Esophagus squamous epithelium (tissue), 4 donors: ENCODE measurements at regions not wholly inside any gene's neighbourhood (a gene's known extent, or its start where the extent isn't known, plus 50 kb on each side); places are given as distances from the start of the nearest gene placed in this dataset.

Source experiments
- POLR2A ChIP-seq, 4 donors: fragments of 450-650 bp; IDR thresholded peaks; one replicate each; pipeline ENCODE4 v1.6.1; 2017; ENCODE audit warnings: antibody characterized with exemption in 4 of 4, mild to moderate bottlenecking in 4 of 4, moderate library complexity in 3 of 4
- TF ChIP-seq, protein P1 (sequence below), 6 experiments: fragments of 450-650 bp in 4 of 6; fragments of 200-600 bp in 2 of 6; sonication (generic) in 2 of 6; IDR thresholded peaks; one replicate each; pipeline ENCODE4 v1.5.1; 2016 to 2019; ENCODE audit warnings: antibody characterized with exemption in 6 of 6, mild to moderate bottlenecking in 4 of 6, moderate library complexity in 4 of 6

DNA sequence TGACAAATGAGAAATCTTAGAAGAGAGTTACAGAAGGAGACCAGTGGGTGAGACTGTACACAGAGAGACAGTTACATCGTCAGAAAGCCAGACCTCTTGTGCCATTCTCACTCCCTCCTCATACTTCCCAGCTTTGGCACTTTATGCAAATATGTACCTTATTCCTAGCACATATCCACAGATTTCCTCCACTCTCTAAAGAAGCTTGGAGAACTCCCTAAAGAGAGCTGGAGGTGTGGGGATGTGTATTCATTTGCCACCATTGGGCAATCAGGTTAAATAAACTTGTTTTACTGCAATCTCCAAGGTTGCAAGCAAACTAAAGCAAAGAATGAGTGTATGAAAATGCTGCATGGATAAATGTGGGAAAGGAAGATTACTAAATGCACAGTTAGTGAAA is 380.9 kb upstream of the PRMT6 start:
- TF ChIP-seq, protein P1, sequence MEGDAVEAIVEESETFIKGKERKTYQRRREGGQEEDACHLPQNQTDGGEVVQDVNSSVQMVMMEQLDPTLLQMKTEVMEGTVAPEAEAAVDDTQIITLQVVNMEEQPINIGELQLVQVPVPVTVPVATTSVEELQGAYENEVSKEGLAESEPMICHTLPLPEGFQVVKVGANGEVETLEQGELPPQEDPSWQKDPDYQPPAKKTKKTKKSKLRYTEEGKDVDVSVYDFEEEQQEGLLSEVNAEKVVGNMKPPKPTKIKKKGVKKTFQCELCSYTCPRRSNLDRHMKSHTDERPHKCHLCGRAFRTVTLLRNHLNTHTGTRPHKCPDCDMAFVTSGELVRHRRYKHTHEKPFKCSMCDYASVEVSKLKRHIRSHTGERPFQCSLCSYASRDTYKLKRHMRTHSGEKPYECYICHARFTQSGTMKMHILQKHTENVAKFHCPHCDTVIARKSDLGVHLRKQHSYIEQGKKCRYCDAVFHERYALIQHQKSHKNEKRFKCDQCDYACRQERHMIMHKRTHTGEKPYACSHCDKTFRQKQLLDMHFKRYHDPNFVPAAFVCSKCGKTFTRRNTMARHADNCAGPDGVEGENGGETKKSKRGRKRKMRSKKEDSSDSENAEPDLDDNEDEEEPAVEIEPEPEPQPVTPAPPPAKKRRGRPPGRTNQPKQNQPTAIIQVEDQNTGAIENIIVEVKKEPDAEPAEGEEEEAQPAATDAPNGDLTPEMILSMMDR (IDR thresholded peaks at IDR 0.05) = no peak
- no peak for TF ChIP-seq POLR2A (IDR thresholded peaks at IDR 0.05)
